Skin of body (tissue), 1 donor: ENCODE measurements at regions not wholly inside any gene's neighbourhood (a gene's known extent, or its start where the extent isn't known, plus 50 kb on each side); places are given as distances from the start of the nearest gene placed in this dataset.
"Not testable (repeated sequence)": the region's sequence is repeated elsewhere in the genome, so short reads cannot be mapped to it uniquely, and the experiment has no call there.

Experiments
- DNase-seq: peaks from one replicate; lab custom pipeline; 2025; lab: John Stamatoyannopoulos, UW

GRCh38 chr14:21863289-21863688, 189.7 kb upstream of the OR4E1 start:
- DNase-seq = no peak

GRCh38 chr14:21861153-21861552, 187.5 kb upstream of the OR4E1 start:
- no peak for DNase-seq

DNA sequence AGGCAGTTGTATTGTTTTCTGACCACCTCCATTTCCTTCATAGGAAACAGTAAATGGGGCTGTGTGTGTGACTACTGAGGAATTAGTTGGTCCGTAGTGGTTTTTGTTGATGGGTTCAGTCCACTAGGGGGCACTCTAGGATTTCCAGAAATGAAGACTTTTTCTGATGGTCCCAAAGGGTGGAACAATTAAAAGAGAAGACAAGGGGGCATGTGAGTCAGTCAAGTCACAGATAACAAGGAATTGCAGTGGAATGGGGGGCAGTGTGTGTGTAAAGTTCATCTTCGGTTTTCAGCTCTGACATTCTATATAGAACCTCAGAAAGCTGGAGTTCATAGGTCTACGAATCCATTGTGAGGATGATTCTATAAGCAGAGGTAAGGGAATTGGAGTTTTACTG, 186.6 kb upstream of the OR4E1 start:
- DNase-seq = no peak

DNA sequence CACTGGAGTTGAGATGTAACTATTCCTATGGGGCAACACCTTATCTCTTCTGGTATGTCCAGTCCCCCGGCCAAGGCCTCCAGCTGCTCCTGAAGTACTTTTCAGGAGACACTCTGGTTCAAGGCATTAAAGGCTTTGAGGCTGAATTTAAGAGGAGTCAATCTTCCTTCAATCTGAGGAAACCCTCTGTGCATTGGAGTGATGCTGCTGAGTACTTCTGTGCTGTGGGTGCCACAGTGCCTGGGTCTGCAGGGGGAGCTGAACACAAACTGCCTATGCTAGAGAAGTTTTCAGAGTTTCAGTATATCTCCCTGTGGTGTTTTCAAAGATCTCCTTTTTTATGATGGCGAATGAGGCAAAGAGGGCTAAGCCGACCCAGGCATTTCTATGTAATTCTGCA, 179.2 kb upstream of the OR4E1 start:
- DNase-seq = no peak

- DNase-seq = no peak
These were observed 178.5 kb upstream of the OR4E1 start for GRCh38 chr14:21852061-21852664.

DNA sequence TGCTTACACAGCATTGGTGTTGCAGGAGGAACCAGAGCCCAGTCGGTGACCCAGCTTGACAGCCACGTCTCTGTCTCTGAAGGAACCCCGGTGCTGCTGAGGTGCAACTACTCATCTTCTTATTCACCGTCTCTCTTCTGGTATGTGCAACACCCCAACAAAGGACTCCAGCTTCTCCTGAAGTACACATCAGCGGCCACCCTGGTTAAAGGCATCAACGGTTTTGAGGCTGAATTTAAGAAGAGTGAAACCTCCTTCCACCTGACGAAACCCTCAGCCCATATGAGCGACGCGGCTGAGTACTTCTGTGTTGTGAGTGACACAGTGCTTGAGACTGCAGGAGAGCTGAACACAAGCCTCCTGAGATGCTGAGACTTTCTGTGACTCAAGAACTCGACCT, 173.3 kb upstream of the OR4E1 start:
- DNase-seq = not testable (repeated sequence)

DNA sequence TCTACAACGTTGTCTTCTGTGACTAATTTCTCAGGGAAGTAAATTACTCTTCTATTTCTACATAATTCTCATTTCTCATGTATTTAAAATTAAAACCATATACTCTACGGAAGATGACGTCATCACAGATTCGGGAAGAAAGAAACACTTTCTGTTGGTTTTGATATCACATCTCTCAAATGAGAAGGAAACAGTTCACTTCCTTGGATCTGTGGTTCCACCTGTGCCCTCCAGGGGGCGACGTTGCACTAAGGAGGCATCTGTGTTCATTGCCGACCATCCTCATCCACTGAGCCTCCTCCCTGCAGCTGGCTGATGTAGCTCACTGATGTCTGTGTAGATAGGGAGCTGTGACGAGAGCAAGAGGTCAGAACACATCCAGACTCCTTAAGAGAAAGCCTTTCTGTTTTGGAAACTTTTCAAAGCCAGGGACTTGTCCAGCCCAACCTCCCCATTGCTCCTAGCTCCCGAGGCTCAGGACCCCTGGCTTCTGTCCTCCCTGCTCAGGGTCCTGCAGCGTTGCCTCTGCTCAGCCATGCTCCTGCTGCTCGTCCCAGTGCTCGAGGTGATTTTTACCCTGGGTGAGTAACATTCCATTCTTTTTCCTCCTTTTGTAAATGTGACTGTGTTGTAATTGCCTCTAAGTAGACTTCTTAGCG, 172.7 kb upstream of the OR4E1 start:
- no peak for DNase-seq

DNA sequence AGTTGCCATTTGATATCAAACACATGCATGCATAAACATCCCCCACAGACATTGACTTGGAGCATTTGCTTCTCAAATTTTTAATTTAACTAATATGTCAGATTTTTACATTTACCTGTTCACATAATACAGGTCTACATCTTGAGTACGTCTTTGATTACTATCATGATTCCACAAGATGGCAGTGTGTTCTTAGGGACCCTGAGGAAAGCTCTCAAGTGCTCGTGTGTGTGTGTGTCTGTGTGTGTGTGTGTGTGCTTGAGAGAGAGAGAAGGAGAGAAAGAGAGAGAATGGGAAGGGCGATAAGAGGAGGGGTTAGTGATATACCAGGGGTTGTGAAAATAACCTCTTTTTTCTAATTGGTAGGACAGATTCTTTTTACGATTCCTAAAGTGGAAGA, 167.1 kb upstream of the OR4E1 start:
- no peak for DNase-seq

DNA sequence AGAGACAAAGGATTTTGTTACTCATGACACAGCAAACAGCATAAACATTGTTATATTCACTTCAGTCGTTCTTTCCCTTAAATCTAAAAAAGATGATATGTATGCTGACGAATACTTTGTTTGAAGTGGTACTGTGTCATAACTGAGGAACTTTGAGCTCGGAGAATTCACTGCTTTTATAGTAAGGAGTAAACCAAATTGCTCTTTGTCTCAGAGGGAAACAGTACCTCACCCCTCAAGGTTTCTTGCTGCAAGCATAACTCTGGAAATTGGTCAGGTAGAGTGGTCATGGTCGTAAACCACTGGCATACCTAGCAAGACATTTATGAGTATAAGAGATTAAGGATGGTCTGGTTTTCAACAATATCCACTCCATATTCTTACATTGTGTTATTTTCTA, 160.2 kb upstream of the OR4E1 start:
- no peak for DNase-seq

DNA sequence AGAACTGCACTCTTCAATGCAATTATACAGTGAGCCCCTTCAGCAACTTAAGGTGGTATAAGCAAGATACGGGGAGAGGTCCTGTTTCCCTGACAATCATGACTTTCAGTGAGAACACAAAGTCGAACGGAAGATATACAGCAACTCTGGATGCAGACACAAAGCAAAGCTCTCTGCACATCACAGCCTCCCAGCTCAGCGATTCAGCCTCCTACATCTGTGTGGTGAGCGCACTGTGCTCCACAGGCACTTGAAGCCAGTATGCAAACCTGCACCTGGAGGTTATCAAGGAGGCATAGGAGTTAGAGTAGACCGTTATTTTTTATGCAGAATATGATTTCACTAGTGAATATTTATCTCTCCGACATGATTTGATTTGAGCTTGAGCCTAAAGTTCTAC, 152.2 kb upstream of the OR4E1 start:
- DNase-seq = no peak

- no peak for DNase-seq
These were observed 151.6 kb upstream of the OR4E1 start for GRCh38 chr14:21825149-21825743.

DNA sequence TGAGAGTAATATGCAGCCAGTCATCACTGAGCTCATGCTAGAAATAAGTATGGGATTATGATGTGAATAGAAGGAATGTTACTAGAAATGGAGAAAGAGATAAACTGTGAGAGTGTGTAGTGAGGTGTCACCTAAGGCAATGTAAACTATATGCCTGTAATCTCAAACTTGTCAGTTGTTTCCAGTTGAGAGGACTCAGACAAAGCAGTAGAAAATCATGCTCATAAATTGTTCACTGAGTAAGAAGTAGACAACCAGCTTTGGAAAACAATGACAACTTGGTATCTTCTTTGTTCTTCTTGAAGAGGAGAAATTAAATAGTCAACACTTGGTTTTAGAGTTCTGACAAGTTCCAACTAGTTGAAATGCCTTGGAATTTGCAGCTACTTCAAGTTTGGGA, 148.5 kb upstream of the OR4E1 start:
- DNase-seq = no peak

DNA sequence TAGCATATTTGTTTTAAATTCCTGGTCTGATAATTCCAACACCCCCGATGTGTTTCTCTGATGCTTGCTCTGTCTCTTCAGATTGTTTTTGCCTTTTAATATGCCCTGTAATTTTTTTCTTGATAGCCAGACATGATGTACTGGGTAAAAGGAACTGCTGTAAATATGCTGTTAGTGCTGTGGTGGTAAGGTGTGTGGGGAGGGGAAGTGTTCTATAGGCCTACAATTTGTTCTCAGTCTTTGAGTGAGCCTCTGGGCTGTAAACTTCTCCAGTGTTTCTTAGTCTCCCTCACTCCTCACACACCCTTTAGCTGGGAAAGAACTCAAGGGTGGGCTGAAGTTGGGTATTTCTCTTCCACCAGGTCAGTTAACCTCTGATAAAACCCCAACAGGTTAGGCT, 147.0 kb upstream of the OR4E1 start:
- DNase-seq = no peak

DNA sequence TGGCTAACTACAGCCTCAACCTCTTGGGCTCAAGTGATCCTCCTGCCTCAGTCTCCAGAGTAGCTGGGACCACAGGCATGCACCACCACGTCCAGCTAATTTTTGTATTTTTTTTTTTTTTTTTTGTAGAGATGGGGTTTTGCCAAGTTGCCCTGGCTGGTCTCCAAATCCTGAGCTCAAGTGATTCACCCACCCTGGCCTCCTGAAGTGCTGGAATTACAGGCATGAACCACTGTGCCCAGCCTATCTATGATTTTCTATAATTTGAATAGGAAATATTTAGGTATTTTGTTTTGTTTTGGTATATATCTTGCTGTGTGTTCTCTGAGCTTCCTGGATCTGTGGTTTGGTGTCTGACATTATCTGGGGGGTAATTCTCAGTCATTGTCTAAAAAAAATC, 146.3 kb upstream of the OR4E1 start:
- not testable (repeated sequence) for DNase-seq

- not testable (repeated sequence) for DNase-seq
These were observed 143.4 kb upstream of the OR4E1 start for GRCh38 chr14:21817010-21817409.

DNA sequence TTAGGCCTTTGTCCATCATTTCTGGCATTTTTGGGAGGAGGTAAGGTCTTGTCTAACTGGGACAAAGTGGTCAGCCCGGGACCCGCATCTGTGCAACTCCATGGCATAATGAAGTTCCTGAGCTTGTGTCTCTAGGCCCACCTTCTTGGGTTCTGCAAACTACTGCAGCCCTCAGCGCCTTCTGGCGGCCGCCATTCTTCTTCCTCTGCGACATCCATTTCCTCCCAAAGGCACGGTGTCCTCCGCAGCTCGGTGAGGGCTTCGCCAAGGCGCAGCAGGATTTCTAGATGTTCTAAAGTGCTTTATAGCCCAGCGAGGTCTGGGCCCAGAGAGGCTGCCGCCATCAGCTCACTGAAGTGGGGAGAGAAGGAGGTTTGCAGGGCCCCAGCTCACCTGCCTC, 134.4 kb upstream of the OR4E1 start:
- no peak for DNase-seq

GRCh38 chr14:21804981-21805380, 131.4 kb upstream of the OR4E1 start:
- DNase-seq = no peak

DNA sequence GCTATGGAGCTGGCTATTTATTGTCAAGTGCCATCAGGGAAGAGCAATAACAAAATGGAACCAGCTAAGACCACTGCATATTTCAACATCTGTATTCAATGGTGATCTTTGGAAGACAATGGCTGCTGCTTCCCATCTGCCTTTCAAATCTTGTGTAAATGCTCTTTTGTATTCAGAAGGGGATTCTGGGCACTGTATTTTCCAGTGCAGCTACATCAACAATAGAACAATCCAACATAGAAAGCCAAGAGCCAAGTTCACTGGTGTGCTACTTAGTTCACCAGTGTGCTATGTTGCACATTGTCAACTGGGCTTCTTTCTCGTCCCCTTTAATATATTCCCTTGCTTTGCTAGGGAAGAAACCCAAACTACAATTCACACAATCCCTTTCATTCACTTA, 128.8 kb upstream of the OR4E1 start:
- no peak for DNase-seq

DNA sequence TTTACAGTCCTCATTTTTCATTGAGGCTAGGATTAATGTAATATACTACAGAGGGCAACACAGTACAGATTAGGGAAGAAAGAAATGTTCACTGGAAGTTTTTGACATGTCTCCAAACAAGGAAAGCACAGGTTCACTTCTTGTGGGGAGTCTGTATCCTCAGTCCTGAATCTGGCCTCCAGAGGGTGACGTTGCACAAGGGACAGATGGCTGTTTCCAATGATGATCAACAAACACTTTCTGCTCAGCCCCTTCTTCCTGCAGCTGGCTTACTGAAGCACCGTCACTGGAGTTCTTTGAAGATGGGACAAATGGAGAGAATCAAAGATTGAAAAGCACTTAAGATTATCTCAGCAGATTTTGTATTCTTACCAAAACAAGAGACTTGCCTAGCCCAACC, 123.3 kb upstream of the OR4E1 start:
- DNase-seq = no peak

DNA sequence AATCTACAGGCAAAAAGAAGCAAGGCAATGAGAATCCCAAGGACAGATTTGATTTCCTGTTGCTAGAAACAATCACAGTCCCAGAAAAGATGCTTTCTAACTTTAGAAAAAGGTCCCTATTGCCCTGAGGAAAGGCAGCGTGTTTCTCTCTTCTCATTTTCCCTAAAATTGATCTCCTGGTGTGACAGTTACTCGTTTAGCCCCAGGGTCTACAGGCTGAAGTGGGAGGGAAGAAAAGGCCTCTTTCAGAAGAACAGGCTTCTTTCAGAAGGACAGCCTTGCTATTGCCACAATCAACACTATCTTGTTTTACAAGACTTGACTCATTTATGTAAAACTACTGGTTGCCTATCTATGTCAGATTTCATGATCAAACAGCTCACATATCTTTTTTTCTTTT, 121.8 kb upstream of the OR4E1 start:
- no peak for DNase-seq

GRCh38 chr14:21791749-21792148, 118.1 kb upstream of the OR4E1 start:
- DNase-seq = no peak

GRCh38 chr14:21788687-21789086, 115.1 kb upstream of the OR4E1 start:
- DNase-seq = not testable (repeated sequence)

DNA sequence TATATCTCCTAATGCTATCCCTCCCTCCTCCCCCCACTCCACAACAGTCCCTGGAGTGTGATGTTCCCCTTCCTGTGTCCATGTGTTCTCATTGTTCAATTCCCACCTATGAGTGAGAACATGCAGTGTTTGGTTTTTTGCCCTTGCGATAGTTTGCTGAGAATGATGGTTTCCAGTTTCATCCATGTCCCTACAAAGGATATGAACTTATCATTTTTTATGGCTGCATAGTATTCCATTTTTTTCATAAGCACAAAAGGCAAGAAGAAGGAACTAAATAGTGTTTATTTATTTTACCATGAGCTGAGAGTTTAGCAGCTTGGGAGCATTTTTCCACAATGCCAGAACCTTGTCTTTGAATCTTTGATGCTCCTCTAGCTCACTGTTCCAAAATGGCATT, 113.6 kb upstream of the OR4E1 start:
- DNase-seq = not testable (repeated sequence)
